Mesenchymal stem cell (in vitro differentiated cells and primary cell): ENCODE measurements at regions not wholly inside any gene's neighbourhood (a gene's known extent, or its start where the extent isn't known, plus 50 kb on each side); places are given as distances from the start of the nearest gene placed in this dataset.

Source experiments
- DNase-seq: peaks from one replicate; pipeline ENCODE4 v3.0.0-alpha.2; 2013
- H2AFZ ChIP-seq: one replicate; pipeline ENCODE4 v1.6.1; 2013; ENCODE audit warnings: low read depth, mild to moderate bottlenecking, control low read depth, inconsistent platforms, low read length, moderate library complexity
- H2AK5ac ChIP-seq: 2 replicates; pipeline ENCODE4 v1.6.1; 2013; ENCODE audit warnings: low read length, moderate library complexity, mild to moderate bottlenecking, inconsistent platforms; ENCODE audit not compliant: severe bottlenecking
- H2BK120ac ChIP-seq: one replicate; pipeline ENCODE4 v1.6.1; 2013; ENCODE audit warnings: low read depth, mild to moderate bottlenecking, inconsistent platforms, low read length, moderate library complexity
- H2BK12ac ChIP-seq, 2 experiments: one replicate each; pipeline ENCODE4 v1.6.1; 2013; ENCODE audit warnings: inconsistent platforms in 2 of 2, low read length in 2 of 2, mild to moderate bottlenecking in 2 of 2, moderate library complexity in 2 of 2, control low read depth in 1 of 2
- H2BK15ac ChIP-seq: one replicate; pipeline ENCODE4 v1.6.1; 2013; ENCODE audit warnings: mild to moderate bottlenecking, low read depth, inconsistent platforms; ENCODE audit not compliant: poor library complexity, severe bottlenecking
- H2BK5ac ChIP-seq: 2 replicates; pipeline ENCODE4 v1.6.1; 2013; ENCODE audit warnings: low read depth, mild to moderate bottlenecking, low read length, control low read depth, inconsistent platforms; ENCODE audit not compliant: poor library complexity, severe bottlenecking
- H3K14ac ChIP-seq, 2 experiments: one replicate each; pipeline ENCODE4 v1.6.1; 2013; ENCODE audit warnings: inconsistent platforms in 2 of 2, low read length in 2 of 2, control low read depth in 1 of 2, mild to moderate bottlenecking in 1 of 2, moderate library complexity in 1 of 2
- H3K18ac ChIP-seq, 2 experiments: one replicate each; pipeline ENCODE4 v1.6.1; 2013; ENCODE audit warnings: inconsistent platforms in 2 of 2, low read length in 2 of 2, control low read depth in 1 of 2, low read depth in 1 of 2, mild to moderate bottlenecking in 1 of 2
- H3K23ac ChIP-seq, 2 experiments: one replicate each; pipeline ENCODE4 v1.6.1; 2013; ENCODE audit warnings: inconsistent platforms in 2 of 2, low read length in 2 of 2, mild to moderate bottlenecking in 2 of 2, moderate library complexity in 2 of 2, control low read depth in 1 of 2
- H3K27ac ChIP-seq: 2 replicates; pipeline ENCODE4 v1.5.1; 2013; ENCODE audit warnings: mild to moderate bottlenecking, moderate library complexity, low read length, control low read depth, inconsistent platforms; ENCODE audit not compliant: poor library complexity, severe bottlenecking
- H3K27me3 ChIP-seq, 2 experiments: 2 replicates each; pipeline versions ENCODE4 v1.6.1 to v1.7.0; 2013; ENCODE audit warnings: low read length in 2 of 2, mild to moderate bottlenecking in 2 of 2, moderate library complexity in 2 of 2, control low read depth in 1 of 2, inconsistent platforms in 1 of 2; ENCODE audit not compliant: control insufficient read depth in 1 of 2, insufficient read depth in 1 of 2
- H3K36me3 ChIP-seq, 2 experiments: 2 replicates each; pipeline versions ENCODE4 v1.6.1 to v1.7.0; 2013; ENCODE audit warnings: low read length in 2 of 2, control low read depth in 1 of 2, inconsistent platforms in 1 of 2, low read depth in 1 of 2, mild to moderate bottlenecking in 1 of 2; ENCODE audit not compliant: insufficient read depth in 2 of 2, control insufficient read depth in 1 of 2
- H3K4ac ChIP-seq, 2 experiments: one replicate each; pipeline ENCODE4 v1.6.1; 2013; ENCODE audit warnings: inconsistent platforms in 2 of 2, low read length in 2 of 2, mild to moderate bottlenecking in 2 of 2, moderate library complexity in 2 of 2, control low read depth in 1 of 2, low read depth in 1 of 2
- H3K4me1 ChIP-seq: 2 replicates; pipeline ENCODE4 v1.6.1; 2013; ENCODE audit warnings: low read depth, low read length, control low read depth; ENCODE audit not compliant: control insufficient read depth, insufficient read depth
- H3K4me2 ChIP-seq: 2 replicates; pipeline ENCODE4 v1.6.1; 2013; ENCODE audit warnings: low read length, mild to moderate bottlenecking, inconsistent platforms; ENCODE audit not compliant: poor library complexity, severe bottlenecking
- H3K4me3 ChIP-seq, 2 experiments: 2 replicates each; pipeline versions ENCODE4 v1.5.1 to v1.7.0; 2013; ENCODE audit warnings: low read length in 2 of 2, mild to moderate bottlenecking in 2 of 2, control low read depth in 1 of 2, low read depth in 1 of 2; ENCODE audit not compliant: insufficient read depth in 1 of 2
- H3K79me1 ChIP-seq: replicated peaks from 2 replicates; pipeline ENCODE4 v1.6.1; 2013; ENCODE audit warnings: mild to moderate bottlenecking, control low read depth, low read length, inconsistent platforms; ENCODE audit not compliant: poor library complexity, severe bottlenecking
- H3K9ac ChIP-seq: 2 replicates; pipeline ENCODE4 v1.7.0; 2013; ENCODE audit warnings: mild to moderate bottlenecking, low read length, moderate library complexity
- H3K9me3 ChIP-seq: 2 replicates; pipeline ENCODE4 v1.7.0; 2013; ENCODE audit warnings: mild to moderate bottlenecking, low read length; ENCODE audit not compliant: control insufficient read depth
- H4K8ac ChIP-seq: one replicate; pipeline ENCODE4 v1.6.1; 2013; ENCODE audit warnings: inconsistent platforms, mild to moderate bottlenecking, low read length, moderate library complexity
- H4K91ac ChIP-seq: one replicate; pipeline ENCODE4 v1.6.1; 2013; ENCODE audit warnings: mild to moderate bottlenecking, low read length, inconsistent platforms
- WGBS: methylation state at CpG from one replicate; pipeline ENCODE4 v1.1.7; 2013; ENCODE audit warnings: mixed read lengths; 5-methylcytosine and 5-hydroxymethylcytosine counted together

DNA sequence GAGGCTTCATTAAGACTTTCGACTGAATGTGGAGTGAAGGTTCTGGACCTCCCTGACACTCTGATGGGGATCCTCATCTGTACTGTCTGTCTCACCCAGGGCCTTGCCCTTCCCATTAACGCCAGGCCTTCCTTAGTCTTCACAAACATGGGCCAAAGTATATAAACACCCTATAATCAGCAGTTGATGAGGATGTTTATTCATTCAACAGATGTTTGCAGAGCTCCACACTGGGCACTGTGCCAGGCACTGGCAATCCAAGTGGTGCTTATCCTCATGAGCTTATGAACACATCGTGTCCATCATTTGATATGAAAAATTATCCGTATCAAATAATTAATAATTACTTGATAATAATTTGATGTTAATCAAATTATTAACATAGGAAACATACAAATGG lies 454.4 kb downstream of the FUT8 start:
- Histone ChIP-seq H3K79me1 (no peaks in the 10 kb centered on the region), H3K4me2 (no peak overlapping the region)

DNA sequence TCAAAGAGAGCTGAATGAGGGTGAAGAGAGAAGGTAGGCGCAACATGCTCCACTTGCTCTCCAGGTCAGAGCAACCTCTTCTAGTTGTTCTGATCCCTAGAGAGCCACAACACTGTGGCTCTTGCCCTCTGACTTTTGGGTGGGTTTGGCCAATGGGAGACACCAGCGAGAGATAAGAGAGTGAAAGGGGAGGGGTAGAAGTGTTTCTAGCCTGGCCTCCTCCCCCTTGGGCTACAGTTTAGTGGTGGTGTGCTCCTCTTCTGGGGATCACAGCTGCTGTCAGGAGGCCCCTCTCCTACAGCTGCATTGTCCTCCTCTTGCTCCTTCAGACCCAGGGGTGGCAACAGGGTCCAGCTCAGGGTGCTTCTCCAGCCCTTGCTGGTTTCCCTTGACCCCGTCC lies 454.8 kb downstream of the FUT8 start:
- Histone ChIP-seq H4K8ac (no peak overlapping the region), H3K4me3 (no peak overlapping the region), H3K79me1 (no peaks in the 10 kb centered on the region), H3K36me3 (no peaks in the 10 kb centered on the region), H2BK120ac (no peak overlapping the region), H2BK12ac (no peak overlapping the region), H4K91ac (no peak overlapping the region), H3K18ac (no peak overlapping the region), H2AFZ (no peak overlapping the region), H3K4me2 (no peak overlapping the region), H3K23ac (no peak overlapping the region), H3K4ac (no peak overlapping the region), H2BK5ac (no peak overlapping the region), H3K27ac (no peak overlapping the region), H3K14ac (no peak overlapping the region), H2BK15ac (no peak overlapping the region), H3K4me1 (no peaks in the 10 kb centered on the region), H3K27me3 (no peaks in the 10 kb centered on the region), H2AK5ac (no peak overlapping the region), H3K9me3 (no peaks in the 10 kb centered on the region), H3K9ac (no peak overlapping the region)
- 100% methylated on average over 3 of the region's 3 CpGs for WGBS
- DNase-seq = no peak

More for the DNA sequence above, 454.4 kb downstream of the FUT8 start:
- H4K91ac ChIP-seq = no peak overlapping the region
- no peak overlapping the region for H3K9ac ChIP-seq
- no peak overlapping the region for H3K18ac ChIP-seq
- no peak overlapping the region for H3K27ac ChIP-seq
- H3K4me3 ChIP-seq = no peak overlapping the region
- H2BK15ac ChIP-seq = no peak overlapping the region
- 78% methylated on average over 1 of the region's 4 CpGs for WGBS
- no peak overlapping the region for H2BK12ac ChIP-seq
- no peak overlapping the region for H2AFZ ChIP-seq
- H3K23ac ChIP-seq = no peak overlapping the region
- no peak overlapping the region for H2AK5ac ChIP-seq
- no peak overlapping the region for H2BK120ac ChIP-seq
- no peaks in the 10 kb centered on the region for H3K9me3 ChIP-seq
- no peak for DNase-seq
- no peak overlapping the region for H4K8ac ChIP-seq
- H3K4ac ChIP-seq = no peak overlapping the region
- no peaks in the 10 kb centered on the region for H3K4me1 ChIP-seq
- no peak overlapping the region for H2BK5ac ChIP-seq
- H3K36me3 ChIP-seq = no peaks in the 10 kb centered on the region
- H3K27me3 ChIP-seq = no peaks in the 10 kb centered on the region
- no peak overlapping the region for H3K14ac ChIP-seq

DNA sequence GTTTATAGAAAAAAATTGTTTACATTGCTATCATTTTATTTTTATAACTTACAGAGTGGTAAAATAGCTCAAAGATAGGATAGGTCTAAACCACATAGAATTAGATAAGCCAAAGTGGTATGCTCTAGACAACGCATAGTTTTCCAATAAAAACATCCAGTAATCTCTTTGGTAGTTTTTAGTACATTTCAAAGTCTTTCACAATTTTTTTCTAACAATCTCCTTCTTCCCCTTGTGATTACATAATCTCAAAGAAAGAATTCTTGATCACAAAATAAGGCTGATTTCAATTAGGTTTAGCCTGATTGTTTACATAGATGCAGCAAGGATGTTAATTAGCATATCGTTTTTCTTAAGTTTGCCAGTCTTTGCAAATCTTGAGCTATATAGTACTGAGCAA lies 460.0 kb downstream of the FUT8 start:
- H3K27ac ChIP-seq = no peak overlapping the region
- no peak overlapping the region for H3K14ac ChIP-seq
- no peak overlapping the region for H3K18ac ChIP-seq
- H3K79me1 ChIP-seq = no peaks in the 10 kb centered on the region
- no peak overlapping the region for H3K4me3 ChIP-seq
- H4K91ac ChIP-seq = no peak overlapping the region
- H3K4ac ChIP-seq = no peak overlapping the region
- H2BK5ac ChIP-seq = no peak overlapping the region
- no peak overlapping the region for H2AFZ ChIP-seq
- 88% methylated on average over 1 of the region's 2 CpGs for WGBS
- H2BK120ac ChIP-seq = no peak overlapping the region
- no peak overlapping the region for H2AK5ac ChIP-seq
- H3K4me1 ChIP-seq = no peaks in the 10 kb centered on the region
- no peak overlapping the region for H3K23ac ChIP-seq
- no peak overlapping the region for H3K9ac ChIP-seq
- no peak overlapping the region for H2BK12ac ChIP-seq
- no peak overlapping the region for H3K4me2 ChIP-seq
- H3K9me3 ChIP-seq = no peaks in the 10 kb centered on the region
- H2BK15ac ChIP-seq = no peak overlapping the region
- H3K36me3 ChIP-seq = no peaks in the 10 kb centered on the region
- no peak for DNase-seq
- no peak overlapping the region for H4K8ac ChIP-seq
- no peaks in the 10 kb centered on the region for H3K27me3 ChIP-seq

DNA sequence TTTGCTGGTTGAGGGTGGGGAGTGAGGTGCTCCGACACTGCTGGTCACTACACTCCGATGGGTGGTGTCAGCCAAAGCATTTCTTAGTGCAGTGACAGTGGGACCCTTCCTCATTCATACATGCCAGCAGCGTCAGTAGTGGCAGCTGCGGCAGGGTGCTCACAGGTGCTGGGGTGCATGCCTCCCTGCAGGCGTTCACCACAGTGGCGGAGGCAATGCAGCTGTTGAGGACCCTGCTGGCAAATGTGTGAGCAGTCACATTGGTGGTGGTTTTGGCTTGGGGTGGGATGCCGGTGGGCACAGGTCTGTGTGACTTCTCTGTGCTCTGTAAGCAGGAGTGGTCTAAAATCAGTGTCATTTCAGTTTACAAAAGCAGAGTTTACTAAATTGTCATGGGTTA lies 464.6 kb downstream of the FUT8 start:
- Histone ChIP-seq H2BK5ac (no peak overlapping the region), H3K14ac (no peak overlapping the region), H3K4me3 (no peak overlapping the region), H3K4me1 (no peaks in the 10 kb centered on the region), H2BK12ac (no peak overlapping the region), H3K4me2 (no peak overlapping the region), H3K23ac (no peak overlapping the region), H2AK5ac (no peak overlapping the region), H3K18ac (no peak overlapping the region), H3K9ac (no peak overlapping the region), H2BK15ac (no peak overlapping the region), H3K36me3 (no peaks in the 10 kb centered on the region), H3K27ac (no peak overlapping the region), H3K27me3 (no peaks in the 10 kb centered on the region), H4K8ac (no peak overlapping the region), H3K79me1 (no peaks in the 10 kb centered on the region), H2AFZ (no peak overlapping the region), H2BK120ac (no peak overlapping the region), H3K4ac (no peak overlapping the region), H4K91ac (no peak overlapping the region), H3K9me3 (no peaks in the 10 kb centered on the region)
- WGBS = 94% methylated on average over 7 of the region's 7 CpGs
- no peak for DNase-seq
